GM21786 (cell line): ENCODE measurements at regions not wholly inside any gene's neighbourhood (a gene's known extent, or its start where the extent isn't known, plus 50 kb on each side); places are given as distances from the start of the nearest gene placed in this dataset.
"Not testable (repeated sequence)": the region's sequence is repeated elsewhere in the genome, so short reads cannot be mapped to it uniquely, and the experiment has no call there.

Experiments
- ATAC-seq: cut with Tn5 transposase; IDR thresholded peaks from one replicate; pipeline ENCODE4 v1.9.1; 2021; ENCODE audit not compliant: unreplicated experiment

GRCh38 chr16:14384745-14385144 is 245.3 kb downstream of the PARN start:
- no peak for ATAC-seq

DNA sequence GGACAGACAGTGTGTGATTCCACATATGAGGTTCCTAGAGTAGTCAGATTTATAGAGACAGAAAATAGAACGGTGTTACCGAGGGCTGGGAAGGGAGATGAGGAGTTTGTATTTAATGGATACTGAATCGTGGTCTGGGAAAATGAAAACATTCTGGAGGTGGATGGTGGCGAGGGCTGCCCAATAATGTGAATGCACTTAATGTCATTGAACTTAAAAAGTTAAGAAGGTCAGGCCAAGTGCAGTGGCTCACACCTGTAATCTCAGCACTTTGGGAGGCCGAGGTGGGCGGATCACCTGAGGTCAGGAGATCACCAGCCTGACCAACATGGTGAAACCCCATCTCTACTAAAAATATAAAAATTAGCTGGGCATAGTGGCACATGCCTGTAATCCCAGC is 246.2 kb downstream of the PARN start:
- ATAC-seq = not testable (repeated sequence)

- ATAC-seq = no peak
These were observed 251.2 kb downstream of the PARN start for GRCh38 chr16:14378689-14379467.

DNA sequence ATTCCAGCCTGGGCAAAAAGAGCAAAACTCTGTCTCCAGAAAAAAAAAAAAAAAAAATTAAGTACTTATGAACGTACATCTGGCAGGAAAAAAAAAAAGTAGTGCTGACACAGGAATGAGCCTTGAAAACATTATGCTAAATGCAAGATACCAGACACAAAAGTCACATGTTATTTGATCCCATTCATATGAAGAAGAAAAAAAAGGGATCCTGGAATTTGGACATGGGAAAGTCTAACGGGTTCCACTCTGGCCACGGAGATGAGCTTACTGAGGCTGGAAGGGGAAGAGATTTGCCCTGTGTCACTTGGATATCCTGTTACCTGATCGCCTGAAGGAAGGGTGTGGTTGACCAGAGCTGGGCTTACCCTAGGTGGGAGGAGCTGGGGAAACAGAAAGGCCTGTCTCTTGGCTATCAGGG is 251.9 kb downstream of the PARN start:
- no peak for ATAC-seq

DNA sequence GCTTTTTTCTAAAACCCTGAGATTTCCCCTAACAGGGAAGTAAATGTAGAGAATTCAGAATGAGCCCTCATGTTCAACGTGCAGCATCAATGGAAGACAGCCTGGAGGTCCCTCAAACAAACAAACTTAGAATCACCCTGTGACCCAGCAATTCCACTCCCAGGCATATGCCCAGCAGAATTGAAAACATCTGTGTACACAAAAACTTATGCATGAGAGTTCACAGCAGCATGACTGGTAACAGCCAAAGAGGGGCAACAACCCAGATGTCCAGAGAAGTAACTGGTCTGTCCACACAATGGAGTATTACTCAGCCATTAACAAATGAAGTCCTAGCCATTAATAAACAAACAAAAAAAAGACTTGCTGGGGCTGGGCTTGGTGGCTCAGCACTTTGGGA is 252.7 kb downstream of the PARN start:
- ATAC-seq = no peak

DNA sequence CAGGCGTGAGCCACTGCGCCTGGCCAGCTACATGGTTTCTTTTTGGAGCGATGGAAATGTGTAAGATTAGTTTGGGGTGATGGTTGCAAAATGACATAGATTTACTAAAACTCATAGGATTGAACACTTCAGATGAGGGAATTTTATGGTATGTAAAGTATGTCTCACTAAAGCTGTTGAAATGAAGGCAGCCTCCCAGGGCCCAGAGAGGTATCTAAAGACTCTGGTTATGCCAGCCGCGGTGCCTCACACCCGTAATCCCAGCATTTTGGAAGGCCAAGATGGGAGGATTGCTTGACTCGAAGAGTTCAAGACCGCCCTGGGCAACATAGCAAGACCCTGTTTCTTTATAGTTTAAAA is 254.9 kb downstream of the PARN start:
- ATAC-seq = no peak

DNA sequence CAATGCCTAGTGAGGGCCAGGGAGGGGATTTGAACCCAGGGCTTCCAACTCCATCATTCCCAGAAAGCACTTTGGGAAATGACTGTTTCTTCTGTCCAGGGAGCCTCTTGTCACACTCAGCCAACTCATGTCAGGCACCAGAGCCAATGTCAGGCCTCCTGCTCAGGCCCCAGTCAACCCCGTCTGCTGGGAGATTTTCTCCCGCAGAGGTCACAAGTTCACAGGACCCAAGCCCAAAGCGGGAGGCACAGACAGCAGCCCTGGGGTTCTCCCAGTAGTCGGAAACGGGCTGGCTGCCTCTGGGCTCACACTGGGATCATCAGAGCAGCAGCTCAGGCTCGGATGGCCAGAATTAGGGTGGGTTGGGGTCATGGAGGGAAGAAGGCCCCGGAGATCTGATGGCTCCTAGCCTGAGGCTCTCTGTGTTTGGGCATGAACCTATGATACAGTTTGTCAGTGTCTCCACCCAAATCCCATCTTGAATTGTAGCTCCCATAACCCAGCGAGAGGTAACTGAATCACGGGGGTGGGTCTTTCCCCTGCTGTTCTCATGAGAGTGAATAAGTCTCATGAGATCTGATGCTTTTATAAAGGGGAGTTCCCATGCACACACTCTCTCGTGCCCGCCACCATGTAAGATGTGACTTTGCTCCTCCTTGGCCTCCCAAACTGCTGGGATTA is 255.5 kb downstream of the PARN start:
- no peak for ATAC-seq

DNA sequence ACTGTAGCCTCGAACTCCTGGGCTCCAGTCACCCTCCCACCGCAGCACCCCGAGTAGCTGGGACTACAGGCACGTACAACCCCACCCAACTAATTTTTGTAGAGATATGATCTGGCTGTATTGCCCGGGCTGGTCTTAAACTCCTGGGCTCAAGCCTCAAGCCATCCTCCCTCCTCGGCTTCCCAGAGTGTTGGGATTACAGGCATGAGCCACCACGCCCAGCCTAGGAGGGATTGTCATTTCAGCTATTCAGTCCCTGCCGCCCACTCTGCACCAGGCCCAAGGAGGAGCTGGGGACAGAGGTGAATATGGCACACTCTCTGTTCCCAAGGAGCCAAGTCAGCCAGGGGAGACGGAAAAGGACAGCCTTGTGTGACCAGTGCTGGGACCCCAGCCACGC is 256.2 kb downstream of the PARN start:
- ATAC-seq = no peak

- no peak for ATAC-seq
These were observed 256.7 kb downstream of the PARN start for GRCh38 chr16:14373406-14373805.

- ATAC-seq = no peak
These were observed 257.6 kb downstream of the PARN start for GRCh38 chr16:14372471-14372870.

- no peak for ATAC-seq
These were observed 258.2 kb downstream of the PARN start for GRCh38 chr16:14371778-14372431.

DNA sequence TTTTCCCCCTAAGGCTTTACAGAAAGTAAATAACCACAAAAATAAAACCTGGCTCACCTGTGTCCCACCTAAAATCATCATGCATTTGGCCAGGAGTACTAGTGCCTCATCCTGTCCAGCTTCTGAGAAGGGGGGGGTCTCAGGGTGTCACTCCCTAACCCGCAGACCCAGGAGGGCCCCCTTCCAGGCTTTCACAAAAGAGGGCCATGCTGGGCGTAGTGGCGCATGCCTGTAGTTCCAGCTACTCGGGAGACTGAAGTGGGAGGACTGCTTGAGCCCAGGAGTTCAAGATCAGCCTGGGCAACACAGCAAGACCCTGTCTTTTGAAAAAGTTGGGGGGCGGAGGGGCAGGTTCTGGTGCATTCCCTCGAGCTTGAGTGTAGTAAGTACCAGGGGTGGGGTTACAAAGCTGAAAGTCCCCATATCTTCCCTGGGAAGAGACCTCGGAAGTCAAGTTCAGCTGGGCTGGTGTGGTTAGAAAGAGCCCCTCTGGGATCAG is 259.3 kb downstream of the PARN start:
- ATAC-seq = no peak

GRCh38 chr16:14369734-14370598 is 260.1 kb downstream of the PARN start:
- no peak for ATAC-seq

GRCh38 chr16:14368399-14368798 is 261.7 kb downstream of the PARN start:
- ATAC-seq = no peak

DNA sequence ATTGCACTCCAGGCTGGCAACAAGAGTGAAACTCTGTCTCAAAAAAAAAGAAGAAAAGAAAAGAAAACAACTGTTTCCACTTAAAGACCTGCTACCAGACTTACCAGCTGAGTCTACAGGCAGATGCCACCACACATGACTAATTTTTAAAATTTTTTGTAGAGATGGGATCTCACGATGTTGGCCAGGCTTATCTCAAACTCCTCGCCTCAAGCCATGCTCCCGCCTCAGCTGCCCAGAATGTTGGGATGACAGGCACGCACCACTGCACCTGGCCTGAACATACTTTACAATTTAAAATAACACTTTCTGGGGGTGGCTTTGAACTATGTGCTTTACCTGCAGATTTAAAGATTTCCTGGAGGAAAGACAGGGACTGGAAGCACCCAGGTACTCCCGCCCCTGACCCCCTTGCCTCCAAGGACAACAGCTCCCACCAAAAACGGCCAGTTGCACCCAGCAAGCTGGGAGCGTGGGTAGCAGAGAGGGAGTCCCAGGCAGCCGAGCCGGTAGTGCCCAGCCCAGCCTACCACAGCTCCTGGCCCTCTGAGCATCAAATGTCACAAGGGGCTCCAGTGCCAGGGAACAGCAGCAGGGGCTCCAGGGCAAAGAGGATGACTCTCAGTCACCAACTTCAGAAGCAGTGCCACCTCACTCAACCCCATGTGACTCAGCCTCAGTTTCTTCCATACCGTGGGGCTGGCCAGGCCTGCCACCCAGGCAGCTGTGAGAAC is 262.9 kb downstream of the PARN start:
- ATAC-seq = no peak

DNA sequence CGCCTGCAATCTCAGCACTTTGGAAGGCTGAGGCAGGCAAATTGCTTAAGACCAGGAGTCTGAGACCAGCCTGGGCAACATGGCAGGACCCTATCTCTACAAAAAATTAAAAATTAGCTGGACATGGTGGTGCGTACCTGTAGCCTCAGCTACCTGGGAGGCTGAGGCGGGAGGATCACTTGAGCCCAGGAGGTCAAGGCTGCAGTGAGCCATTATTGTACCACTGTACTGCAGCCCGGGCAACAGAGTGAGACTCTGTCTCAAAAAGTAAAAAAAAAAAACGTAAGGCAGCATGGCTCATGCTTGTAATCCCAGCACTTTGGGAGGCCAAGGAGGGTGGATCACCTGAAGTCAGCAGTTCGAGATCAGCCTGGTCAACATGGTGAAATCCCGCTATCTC is 263.6 kb downstream of the PARN start:
- no peak for ATAC-seq

DNA sequence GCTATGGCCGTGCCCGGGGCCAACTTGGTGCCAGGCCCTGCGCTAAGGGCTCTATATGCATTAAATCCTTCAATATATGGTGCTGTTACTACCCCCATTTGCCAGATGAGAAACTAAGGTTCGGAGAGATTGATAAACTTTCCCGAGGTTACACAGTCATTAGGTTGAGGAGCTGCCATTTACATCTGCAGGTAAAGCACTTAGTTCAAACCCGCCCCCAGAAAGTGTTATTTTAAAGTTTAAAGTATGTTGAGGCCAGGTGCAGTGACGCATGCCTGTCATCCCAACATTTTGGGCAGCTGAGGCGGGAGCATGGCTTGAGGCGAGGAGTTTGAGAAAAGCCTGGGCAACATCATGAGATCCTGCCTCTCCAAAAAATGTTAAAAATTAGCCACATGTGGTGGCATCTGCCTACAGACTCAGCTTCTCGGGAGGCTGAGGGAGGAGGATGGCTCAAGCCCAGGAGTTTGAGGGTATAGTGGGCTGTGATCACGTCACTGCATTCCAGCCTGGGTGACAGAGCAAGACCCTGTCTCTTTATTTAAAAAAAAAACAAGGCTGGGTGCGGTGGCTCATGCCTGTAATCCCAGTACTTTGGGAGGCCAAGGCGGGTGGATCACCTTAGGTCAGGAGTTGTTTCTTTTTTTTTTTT is 264.7 kb downstream of the PARN start:
- ATAC-seq = no peak

- no peak for ATAC-seq
These were observed 265.5 kb downstream of the PARN start for GRCh38 chr16:14364386-14365199.

DNA sequence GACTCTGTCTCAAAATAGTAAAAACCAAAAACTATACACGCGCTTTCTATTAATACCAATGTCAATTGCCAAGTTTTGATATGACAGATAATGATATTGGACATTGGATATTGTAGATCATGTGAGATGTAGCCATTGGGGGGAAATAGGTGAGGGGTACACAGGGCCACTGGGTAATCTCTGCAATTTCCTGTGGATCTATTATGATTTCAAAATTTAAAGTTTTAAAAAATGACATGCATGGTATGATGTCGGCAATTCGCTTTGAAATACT is 266.0 kb downstream of the PARN start:
- ATAC-seq = no peak
